ENCODE measurements at regions not wholly inside any gene's neighbourhood (a gene's known extent, or its start where the extent isn't known, plus 50 kb on each side); places are given as distances from the start of the nearest gene placed in this dataset.

DNA sequence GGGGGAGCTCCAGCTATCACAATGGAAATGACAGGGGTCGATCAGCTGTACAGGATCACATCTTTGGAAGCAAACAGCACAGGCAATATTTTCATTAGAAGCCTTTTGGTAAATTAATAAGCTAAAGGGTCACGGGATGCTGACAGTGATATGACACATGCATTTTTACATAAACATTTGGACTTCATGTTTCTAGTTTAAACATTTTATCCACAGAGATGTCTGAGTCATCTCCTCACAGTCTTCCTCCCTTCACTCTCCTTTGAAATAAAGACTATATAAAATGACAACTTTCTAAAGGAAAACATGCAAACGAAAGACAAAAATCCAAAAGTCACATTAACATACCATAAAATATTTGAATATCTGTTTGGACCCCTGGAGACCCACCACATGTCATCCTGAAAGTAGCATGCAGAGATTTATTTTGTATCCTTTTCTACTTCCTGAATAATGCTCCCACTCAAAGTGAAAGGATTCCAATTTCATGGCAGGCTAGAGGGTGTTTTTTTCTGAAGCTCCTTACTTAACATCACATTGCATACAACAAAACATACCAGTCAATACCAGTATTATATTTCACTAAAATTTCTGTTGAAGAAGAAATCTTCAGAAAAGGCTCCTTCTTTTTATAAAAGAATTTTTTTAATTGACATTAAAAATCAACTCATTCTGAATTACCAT lies 200.1 kb upstream of the PPARGC1A start:
- no peak for TF ChIP-seq POLR2A (IDR thresholded peaks at IDR 0.05)
- TF ChIP-seq, protein P1, sequence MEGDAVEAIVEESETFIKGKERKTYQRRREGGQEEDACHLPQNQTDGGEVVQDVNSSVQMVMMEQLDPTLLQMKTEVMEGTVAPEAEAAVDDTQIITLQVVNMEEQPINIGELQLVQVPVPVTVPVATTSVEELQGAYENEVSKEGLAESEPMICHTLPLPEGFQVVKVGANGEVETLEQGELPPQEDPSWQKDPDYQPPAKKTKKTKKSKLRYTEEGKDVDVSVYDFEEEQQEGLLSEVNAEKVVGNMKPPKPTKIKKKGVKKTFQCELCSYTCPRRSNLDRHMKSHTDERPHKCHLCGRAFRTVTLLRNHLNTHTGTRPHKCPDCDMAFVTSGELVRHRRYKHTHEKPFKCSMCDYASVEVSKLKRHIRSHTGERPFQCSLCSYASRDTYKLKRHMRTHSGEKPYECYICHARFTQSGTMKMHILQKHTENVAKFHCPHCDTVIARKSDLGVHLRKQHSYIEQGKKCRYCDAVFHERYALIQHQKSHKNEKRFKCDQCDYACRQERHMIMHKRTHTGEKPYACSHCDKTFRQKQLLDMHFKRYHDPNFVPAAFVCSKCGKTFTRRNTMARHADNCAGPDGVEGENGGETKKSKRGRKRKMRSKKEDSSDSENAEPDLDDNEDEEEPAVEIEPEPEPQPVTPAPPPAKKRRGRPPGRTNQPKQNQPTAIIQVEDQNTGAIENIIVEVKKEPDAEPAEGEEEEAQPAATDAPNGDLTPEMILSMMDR (IDR thresholded peaks at IDR 0.05): no peak
